ENCODE measurements at regions not wholly inside any gene's neighbourhood (a gene's known extent, or its start where the extent isn't known, plus 50 kb on each side); places are given as distances from the start of the nearest gene placed in this dataset.

DNA sequence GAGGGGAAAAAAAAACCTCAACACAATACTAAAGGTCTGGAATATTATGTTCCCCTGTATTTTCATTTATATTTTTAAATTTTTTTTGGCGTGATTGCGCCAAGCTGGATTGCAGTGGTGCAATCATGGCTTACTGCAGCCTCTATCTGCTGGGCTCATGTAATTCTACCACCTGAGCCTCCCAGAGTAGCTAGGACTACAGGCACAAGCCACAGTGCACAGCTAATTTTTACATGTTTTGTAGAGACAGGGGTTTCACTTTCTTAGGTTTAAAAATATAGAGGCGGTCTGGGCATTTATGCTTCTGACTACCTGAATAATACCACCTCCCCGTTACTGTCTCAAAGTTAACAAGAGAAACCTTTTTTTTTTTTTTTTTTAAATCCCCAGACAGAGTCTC is 51.1 kb upstream of the MAP4 start:
- TF ChIP-seq POLR2AphosphoS5 (IDR thresholded peaks at IDR 0.05; ENCODE audit: low read depth), result no peak
- TF ChIP-seq, protein P1, sequence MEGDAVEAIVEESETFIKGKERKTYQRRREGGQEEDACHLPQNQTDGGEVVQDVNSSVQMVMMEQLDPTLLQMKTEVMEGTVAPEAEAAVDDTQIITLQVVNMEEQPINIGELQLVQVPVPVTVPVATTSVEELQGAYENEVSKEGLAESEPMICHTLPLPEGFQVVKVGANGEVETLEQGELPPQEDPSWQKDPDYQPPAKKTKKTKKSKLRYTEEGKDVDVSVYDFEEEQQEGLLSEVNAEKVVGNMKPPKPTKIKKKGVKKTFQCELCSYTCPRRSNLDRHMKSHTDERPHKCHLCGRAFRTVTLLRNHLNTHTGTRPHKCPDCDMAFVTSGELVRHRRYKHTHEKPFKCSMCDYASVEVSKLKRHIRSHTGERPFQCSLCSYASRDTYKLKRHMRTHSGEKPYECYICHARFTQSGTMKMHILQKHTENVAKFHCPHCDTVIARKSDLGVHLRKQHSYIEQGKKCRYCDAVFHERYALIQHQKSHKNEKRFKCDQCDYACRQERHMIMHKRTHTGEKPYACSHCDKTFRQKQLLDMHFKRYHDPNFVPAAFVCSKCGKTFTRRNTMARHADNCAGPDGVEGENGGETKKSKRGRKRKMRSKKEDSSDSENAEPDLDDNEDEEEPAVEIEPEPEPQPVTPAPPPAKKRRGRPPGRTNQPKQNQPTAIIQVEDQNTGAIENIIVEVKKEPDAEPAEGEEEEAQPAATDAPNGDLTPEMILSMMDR (IDR thresholded peaks at IDR 0.05; ENCODE audit: insufficient read depth, low read length), result no peak
- no peak overlapping the region for H3K4me3 ChIP-seq (replicated peaks; ENCODE audit: insufficient read depth, low read length)
- no peak for DNase-seq (ENCODE audit: low read depth in 1 of 2, low spot score in 1 of 2)
- no peaks in the 10 kb centered on the region for H3K27me3 ChIP-seq (ENCODE audit: insufficient read depth, poor library complexity, severe bottlenecking)
- H3K27ac ChIP-seq (replicated peaks), result no peak overlapping the region
